ENCODE measurements at regions not wholly inside any gene's neighbourhood (a gene's known extent, or its start where the extent isn't known, plus 50 kb on each side); places are given as distances from the start of the nearest gene placed in this dataset.
"Not testable (repeated sequence)": the region's sequence is repeated elsewhere in the genome, so short reads cannot be mapped to it uniquely, and the experiment has no call there.

DNA sequence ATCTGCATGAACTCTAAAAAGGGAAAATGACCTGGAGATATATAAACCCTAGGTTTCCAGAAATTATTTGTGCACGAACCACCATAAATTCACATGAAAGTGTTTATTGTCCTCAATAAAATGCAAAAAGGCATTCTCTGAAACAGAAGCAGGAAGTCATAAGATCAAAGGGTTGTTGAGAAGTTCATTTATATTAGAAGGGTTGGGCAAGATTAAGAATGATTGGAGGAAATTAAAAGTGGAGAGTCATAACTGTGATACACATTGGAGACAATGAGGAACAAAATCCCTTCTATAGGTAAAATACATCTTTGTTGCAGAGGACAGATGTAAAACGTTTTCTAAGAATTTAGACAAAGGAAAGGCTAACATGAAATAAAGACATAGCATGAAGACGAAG lies 476.8 kb downstream of the CBLN4 start:
- Histone ChIP-seq H3K4me3 (no peak overlapping the region), H3K27ac (no peak overlapping the region), H3K9me3 (replicated peaks in 1 of 3) (no peaks in the 10 kb centered on the region), H3K27me3 (no peaks in the 10 kb centered on the region), H3K36me3 (replicated peaks in 1 of 2) (no peaks in the 10 kb centered on the region), H3K4me1 (replicated peaks in 1 of 2) (no peaks in the 10 kb centered on the region)
- DNase-seq: no peak
- TF ChIP-seq POLR2A (IDR thresholded peaks at IDR 0.05): no peak
- TF ChIP-seq, protein P1, sequence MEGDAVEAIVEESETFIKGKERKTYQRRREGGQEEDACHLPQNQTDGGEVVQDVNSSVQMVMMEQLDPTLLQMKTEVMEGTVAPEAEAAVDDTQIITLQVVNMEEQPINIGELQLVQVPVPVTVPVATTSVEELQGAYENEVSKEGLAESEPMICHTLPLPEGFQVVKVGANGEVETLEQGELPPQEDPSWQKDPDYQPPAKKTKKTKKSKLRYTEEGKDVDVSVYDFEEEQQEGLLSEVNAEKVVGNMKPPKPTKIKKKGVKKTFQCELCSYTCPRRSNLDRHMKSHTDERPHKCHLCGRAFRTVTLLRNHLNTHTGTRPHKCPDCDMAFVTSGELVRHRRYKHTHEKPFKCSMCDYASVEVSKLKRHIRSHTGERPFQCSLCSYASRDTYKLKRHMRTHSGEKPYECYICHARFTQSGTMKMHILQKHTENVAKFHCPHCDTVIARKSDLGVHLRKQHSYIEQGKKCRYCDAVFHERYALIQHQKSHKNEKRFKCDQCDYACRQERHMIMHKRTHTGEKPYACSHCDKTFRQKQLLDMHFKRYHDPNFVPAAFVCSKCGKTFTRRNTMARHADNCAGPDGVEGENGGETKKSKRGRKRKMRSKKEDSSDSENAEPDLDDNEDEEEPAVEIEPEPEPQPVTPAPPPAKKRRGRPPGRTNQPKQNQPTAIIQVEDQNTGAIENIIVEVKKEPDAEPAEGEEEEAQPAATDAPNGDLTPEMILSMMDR (IDR thresholded peaks at IDR 0.05): no peak
- WGBS, 4 donors: 38 to 52% (median 42%) methylated on average over 3 of the region's 3 CpGs
- intact Hi-C loops (cut with DNase I): no loop called here

DNA sequence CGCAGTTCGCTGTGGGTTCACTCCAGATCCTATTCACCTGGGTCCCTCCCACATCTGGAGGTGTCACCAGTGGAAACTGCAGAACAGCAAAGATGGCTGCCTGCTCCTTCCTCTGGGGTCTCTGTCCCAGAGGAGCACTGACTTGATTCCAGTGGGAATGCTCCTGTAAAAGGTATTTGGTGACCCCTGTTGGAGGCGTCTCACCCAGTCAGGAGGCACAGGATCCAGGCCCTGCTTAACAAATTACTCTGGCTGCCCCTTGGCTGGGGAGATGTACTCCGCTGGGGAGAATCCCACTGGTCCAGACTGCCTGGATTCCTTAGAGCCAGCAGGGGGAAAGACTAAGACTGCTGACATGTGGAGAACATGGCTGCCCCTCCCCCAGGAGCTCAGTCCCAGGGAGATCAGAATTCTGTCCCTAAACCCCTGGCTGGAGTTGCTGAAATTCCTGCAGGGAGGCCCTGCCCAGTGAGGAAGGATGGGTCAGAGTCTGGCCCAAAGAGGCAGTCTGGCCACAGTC lies 483.0 kb downstream of the CBLN4 start:
- Histone ChIP-seq H3K4me1 (replicated peaks in 1 of 2) (no peaks in the 10 kb centered on the region), H3K4me3 (no peak overlapping the region), H3K27ac (no peak overlapping the region), H3K9me3 (replicated peaks in 1 of 3) (no peaks in the 10 kb centered on the region), H3K27me3 (no peaks in the 10 kb centered on the region), H3K36me3 (replicated peaks in 1 of 2) (no peaks in the 10 kb centered on the region)
- DNase-seq: no peak
- intact Hi-C loops (cut with DNase I): no loop called here
- TF ChIP-seq, protein P1 (IDR thresholded peaks at IDR 0.05): no peak
- TF ChIP-seq POLR2A (IDR thresholded peaks at IDR 0.05): no peak
- WGBS, 4 donors: 89 to 97% (median 91%) methylated on average over 2 to 4 of the region's 4 CpGs

DNA sequence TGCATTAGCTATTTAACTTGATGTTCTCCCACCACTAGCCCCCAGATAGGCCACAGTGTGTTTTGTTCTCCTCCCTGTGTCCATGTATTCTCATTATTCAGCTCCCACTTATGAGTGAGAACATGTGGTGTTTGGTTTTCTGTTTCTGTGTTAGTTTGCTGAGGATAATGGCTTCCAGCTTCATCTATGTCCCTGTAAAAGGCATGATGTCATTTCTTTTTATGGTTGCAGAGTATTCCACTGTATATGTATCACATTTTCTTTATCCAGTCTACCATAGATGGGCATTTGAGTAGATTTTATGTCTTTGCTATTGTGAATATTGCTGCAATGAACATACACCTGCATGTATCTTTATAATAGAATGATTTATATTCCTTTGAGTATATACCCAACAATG lies 487.7 kb downstream of the CBLN4 start:
- DNase-seq; H3K9me3 ChIP-seq (replicated peaks in 1 of 3); H3K4me3 ChIP-seq; H3K27ac ChIP-seq; H3K27me3 ChIP-seq; intact Hi-C loops (cut with DNase I); H3K36me3 ChIP-seq (replicated peaks in 1 of 2); H3K4me1 ChIP-seq (replicated peaks in 1 of 2): not testable (repeated sequence)

DNA sequence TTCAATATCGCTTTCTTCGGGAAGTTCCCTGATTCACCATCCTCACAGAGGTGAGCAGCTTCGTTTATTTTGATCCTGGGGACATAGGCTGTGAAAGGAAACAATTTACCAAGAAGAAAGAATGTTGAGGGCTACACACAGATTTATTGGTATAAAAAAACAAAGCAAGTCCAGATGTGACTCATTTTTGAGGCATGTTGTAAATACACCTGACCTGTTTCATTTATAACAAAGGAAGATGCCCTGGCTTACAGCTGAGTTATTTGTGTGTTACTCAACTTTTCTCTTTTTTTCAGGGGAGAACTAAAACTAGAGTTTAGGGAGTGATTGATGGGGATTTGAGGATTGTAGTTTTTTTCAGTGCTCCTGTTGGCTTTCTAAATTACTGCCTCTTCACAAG lies 489.5 kb downstream of the CBLN4 start:
- Histone ChIP-seq H3K27me3 (no peaks in the 10 kb centered on the region), H3K4me1 (replicated peaks in 1 of 2) (no peaks in the 10 kb centered on the region), H3K27ac (no peak overlapping the region), H3K4me3 (no peak overlapping the region), H3K36me3 (replicated peaks in 1 of 2) (no peaks in the 10 kb centered on the region), H3K9me3 (replicated peaks in 1 of 3) (no peaks in the 10 kb centered on the region)
- no peak for TF ChIP-seq POLR2A (IDR thresholded peaks at IDR 0.05)
- TF ChIP-seq, protein P1 (IDR thresholded peaks at IDR 0.05): no peak
- DNase-seq: no peak
- 60 to 66% (median 64%) methylated on average over 3 of the region's 3 CpGs for WGBS, 4 donors
- intact Hi-C loops (cut with DNase I): no loop called here

DNA sequence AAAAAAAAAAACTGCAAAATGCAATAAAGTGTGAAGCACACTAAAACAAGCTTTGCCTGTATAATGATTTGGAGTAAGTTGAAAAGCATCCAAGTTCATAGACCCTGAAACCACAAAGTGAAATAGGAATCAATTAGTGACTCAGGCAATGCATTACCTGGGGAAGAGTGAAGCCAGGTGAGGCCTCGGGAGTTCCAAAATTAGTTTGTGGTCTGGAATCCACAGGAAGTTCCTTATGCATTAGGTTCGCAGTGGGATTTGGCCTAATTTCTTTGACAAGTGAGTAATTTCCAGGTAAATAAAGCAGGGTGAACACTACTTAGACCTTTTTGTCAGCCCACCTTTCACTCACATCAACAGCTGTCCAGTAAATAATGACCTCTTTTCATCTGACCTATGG lies 490.8 kb downstream of the CBLN4 start:
- Histone ChIP-seq H3K4me3 (no peak overlapping the region), H3K27me3 (no peaks in the 10 kb centered on the region), H3K9me3 (replicated peaks in 1 of 3) (no peaks in the 10 kb centered on the region), H3K36me3 (replicated peaks in 1 of 2) (no peaks in the 10 kb centered on the region), H3K27ac (no peak overlapping the region), H3K4me1 (replicated peaks in 1 of 2) (no peaks in the 10 kb centered on the region)
- DNase-seq: no peak
- 72 to 83% (median 80%) methylated on average over 2 of the region's 2 CpGs for WGBS, 4 donors
- TF ChIP-seq, protein P1 (IDR thresholded peaks at IDR 0.05): no peak
- TF ChIP-seq POLR2A (IDR thresholded peaks at IDR 0.05): no peak
- intact Hi-C loops (cut with DNase I): no loop called here
